NOMO-1 (cell line): ENCODE measurements at regions not wholly inside any gene's neighbourhood (a gene's known extent, or its start where the extent isn't known, plus 50 kb on each side); places are given as distances from the start of the nearest gene placed in this dataset.
"Not testable (repeated sequence)": the region's sequence is repeated elsewhere in the genome, so short reads cannot be mapped to it uniquely, and the experiment has no call there.

ENCODE experiments used
- DNase-seq, 2 experiments: peaks; one replicate each; lab custom pipeline; 2025; ENCODE audit not compliant: unreplicated experiment in 2 of 2; lab: John Stamatoyannopoulos, UW

DNA sequence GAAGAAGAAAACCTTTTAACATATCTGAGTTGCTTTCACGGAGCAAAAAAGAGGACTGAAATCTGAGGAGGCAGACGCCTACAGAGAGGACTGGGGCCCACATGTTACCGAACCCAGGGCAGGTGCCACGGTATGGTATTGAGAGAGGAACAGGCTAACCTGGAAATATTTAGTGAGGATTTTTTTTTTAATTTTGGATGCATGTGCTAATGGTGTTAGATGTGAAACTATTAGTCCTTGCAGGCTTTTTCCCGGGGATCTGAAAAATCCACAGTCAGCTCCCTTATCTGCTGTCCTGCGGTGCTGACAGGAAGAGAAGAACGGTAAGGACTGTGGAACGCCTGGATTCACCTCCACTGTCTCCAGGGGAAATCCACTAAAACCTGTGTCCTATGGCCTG is 819.7 kb downstream of the TMEM121 start:
- DNase-seq, result no peak

DNA sequence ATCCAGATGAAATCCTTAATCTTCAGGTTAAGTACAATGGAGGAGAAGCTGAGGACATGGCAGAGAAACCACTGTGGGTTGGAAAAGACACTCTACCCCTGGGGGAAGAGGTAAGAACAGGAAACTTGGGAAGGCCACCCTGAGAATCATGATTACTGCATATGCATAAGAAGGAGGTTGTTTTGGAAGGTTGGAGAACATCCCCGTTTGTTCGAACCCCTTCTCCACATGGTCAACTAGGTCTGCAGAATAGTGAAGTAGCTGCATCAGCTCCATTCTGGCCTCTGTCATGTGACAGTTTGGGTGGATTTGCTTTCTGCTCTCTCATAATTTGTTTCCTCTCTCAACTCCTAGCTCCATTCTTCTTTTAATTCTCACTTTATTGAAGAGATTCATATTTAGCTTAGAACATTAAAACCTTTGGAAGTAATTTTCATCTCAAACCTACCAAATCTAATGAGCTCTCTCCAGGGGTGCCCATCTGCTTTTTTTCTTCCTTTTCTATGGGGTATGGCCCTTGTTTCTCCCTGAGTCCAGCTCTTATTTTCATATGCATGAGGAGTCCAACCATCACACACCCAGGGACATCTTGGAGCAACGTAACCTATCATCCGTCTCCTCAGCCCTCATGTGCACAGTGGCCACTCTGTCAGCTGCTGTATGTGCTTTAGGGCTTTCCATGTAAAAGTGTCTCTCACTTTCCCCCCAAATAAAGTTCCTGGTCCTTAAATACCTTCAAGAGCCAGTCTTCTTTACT is 820.3 kb downstream of the TMEM121 start:
- no peak for DNase-seq

DNA sequence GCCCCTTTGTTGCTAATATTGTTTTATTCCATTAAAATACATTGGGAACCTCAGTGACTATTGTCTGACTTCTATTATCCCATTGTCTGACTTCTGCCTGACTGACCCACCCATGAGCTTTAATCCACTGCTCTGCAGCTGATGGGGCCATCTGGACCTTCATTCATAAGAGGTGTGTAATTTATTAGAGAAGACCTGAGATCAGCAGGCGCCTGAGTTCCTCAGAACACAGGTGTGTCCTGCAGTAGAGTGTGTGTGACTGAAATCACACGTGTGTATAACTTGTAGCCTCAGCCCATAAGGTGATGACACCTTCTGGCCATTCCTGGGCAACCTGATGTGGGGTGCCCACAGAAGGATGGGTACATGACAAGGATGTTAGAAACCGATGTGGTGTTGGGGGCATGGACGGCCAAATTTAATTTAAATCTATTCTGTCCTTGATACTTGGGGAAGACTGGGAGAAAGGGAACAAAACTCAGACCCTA is 821.0 kb downstream of the TMEM121 start:
- DNase-seq, result no peak

DNA sequence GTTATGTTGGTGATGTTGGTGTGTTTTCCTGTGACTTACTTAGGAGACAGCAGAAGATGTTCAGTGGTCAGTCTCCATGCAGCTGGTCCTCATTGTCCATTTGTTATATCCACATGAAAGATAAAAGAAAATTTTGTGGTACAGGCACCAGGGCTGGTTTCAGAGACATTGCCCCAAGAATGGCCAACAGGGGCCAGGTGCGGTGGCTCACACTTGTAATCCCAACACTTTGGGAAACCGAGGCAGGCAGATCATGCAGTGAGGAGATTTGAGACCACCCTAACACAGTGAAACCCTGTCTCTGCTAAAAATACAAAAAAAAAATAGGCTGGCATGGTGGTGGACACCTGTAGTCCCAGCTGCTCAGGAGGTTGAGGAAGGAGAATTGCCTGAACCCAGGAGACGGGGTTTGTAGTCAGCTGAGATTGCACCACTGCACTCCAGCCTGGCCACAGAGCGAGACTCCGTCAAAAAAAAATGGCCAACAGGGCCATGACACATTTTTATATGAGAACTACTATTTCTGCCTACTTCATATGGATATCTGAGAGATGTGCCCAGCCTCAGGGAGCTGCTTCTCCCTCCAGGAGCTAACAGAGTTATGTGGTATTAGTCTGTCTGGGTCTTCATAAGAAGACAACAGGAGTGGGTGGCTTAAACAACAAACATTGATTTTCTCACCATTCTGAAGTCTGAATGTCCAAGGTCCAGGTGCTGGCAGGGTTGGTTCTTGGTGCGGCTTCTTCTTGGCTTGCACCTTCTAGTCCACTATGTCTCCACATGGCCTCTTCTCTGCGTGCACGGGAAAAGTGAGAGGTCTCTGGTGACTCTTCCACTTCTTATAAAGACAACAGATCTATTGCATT is 821.7 kb downstream of the TMEM121 start:
- no peak for DNase-seq

DNA sequence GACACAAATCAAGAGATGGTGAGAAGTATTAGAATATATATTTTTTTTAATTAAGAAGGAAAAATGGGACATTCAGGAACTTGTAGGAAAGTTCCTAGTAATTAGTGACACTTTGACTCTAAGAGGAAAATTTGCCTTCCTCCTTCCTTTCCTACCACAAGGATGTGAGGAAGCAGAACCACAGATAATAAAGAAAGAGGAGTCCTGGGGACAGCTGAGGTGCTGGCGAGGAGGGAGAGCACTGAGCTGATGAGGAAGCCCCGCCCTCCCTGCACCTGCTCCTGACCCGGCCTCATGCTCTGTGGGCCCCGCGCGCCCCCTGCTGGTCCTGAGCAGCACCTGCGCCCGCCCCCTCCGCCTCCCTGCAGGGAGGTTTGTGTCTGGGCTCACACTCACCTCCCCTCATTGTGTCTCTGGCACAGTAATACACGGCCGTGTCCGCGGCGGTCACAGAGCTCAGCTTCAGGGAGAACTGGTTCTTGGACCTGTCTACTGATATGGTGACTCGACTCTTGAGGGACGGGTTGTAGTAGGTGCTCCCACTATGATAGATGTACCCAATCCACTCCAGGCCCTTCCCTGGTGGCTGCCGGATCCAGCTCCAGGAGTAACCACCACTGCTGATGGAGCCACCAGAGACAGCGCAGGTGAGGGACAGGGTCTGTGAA is 822.6 kb downstream of the TMEM121 start:
- not testable (repeated sequence) for DNase-seq

DNA sequence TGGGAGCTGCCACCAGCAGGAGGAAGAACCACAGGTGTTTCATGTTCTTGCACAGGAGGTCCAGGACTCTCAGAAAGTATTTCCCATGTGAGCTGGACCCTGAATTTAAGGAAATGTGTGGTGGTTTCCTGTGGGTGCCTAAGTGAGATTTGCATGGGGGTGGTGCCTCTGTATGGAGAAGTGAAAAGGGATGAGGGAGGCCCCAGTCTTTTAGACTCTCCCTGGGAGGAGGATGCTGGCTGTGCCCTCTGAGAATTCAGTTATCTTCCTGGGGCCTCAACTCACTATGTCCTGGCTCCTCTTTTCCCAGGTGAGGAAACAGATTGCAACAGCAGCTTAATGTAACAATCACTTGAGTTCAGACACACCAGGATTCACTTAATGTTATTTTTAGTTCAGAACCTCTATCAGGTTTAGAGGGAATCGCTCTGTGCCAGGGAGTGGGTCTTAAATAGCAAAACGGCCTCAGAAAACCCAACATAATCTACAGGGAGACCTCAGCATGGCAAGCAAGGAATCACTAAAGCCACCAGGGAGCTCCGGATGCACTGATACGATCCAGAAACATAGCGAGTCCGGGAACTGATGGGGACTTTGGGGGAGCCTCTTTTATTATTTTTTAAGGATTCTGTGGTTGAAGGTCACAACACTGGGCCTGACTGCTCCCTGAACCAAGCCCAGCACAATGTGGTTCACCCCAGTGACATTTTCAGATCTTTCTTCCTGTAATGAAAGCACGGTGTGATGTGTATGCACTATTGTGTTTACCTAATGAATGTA is 823.5 kb downstream of the TMEM121 start:
- DNase-seq, result not testable (repeated sequence)

DNA sequence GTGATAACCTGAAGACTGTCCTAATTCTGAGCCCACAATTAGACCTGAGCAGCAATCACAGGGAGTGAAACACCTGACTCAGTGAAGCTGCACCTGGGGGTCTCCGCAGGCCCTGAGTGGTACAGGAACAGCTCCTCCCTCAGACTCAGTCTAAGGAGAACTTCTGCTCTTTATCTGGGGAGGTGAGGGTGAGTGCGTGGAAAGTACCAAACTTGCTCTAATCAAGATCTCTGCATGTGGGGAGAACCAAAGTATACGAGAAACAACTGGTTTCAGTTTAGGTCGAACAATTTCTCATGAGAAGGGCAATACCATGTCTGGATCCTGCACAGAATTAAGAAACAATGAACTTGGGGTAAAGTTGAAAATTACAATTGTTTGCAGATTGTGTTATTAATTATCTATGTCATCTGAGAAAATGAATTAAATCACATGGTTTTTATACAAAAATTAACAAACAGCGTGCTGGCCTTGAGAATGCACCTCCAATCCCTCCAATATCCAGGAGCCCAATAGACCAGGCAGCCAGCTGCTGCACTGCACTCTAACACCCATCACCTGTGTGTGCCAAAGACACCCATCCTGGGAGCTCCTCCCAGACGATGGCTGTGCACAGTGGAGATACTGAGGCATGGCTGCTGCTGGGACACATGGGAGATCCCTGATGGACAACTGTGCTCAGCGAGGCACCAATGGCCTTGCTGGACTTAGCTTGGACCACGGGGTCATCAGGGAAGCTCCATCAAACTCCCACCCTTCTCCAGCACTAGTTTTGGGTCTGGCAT is 828.8 kb downstream of the TMEM121 start:
- DNase-seq, result not testable (repeated sequence)

DNA sequence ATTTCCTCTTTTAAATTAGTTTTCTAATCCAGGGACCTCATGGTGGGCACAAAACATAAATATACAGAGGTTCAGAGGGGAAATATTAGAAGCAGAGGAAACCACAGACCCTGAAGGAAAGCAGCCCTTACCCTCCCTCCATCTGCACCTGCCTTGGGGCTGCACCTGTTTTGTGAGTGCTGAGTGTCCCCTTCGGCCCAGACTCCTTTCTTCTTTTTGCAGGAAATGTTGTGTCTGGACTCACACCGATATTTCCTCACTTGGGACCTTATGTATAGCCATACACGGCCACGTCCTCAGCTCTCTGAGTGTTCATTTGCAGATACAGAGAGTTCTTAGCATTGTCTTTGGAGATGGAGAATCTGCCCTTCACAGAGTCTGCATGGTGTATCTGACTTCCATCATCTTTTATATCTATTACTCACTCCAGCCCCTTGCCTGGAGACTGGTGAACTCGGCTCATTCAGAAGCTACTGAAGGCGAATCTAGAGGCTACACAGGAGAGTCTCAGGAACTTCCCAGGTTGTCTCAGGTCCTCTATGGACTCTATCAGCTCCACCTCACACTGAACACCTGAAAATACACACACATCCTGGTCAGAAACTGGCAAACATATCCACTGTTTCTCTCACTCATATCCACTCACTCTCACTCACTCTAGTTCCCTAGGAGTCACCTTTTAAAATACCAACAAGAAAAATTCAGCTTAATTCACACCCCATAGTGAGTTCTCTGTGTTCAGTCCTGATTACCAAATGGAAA is 829.7 kb downstream of the TMEM121 start:
- not testable (repeated sequence) for DNase-seq

DNA sequence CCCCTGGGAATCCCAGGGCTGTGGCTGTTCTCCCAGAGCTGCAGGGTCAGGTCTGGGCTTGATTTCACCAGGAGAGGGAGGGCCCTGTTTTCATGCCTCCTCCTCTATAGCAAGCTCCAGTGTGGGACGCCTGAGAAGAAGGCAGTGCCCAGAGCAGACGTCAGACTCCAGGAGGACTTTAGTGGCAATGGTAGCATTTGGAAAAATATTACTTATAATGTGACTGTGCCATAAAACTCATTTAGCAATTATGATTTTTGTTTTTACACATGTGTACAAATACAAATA is 830.2 kb downstream of the TMEM121 start:
- not testable (repeated sequence) for DNase-seq

DNA sequence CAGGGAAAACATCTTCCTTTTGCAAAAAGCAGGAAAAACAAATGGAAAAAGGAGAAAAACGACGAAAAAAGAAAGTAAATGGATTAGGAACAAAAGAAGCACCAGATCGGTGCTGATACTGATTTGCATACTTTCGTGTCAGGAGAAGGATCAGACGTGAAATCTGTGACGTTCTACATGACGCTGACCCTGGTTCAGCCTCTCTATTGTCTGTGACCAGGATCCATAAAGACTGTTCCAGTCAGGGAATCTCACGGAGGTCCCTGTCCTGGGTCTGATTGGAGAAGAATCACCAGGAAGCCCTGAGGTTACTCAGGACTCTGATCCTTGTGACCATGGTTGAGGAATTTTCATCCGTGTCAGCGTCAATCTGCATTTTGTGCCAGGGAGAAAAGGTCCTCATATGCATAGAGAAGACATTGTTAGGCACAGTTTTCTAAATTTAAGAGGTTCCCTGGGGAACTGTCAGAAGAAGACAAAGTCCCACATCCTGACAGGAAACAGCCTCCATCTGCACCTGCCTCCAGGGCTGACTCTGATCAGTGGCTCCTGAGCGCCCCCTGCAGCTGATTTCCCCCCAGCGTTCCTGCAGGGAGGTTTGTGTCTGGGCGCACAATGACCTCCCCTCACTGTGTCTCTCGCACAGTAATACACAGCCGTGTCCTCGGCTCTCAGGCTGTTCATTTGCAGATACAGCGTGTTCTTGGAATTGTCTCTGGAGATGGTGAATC is 832.9 kb downstream of the TMEM121 start:
- DNase-seq, result not testable (repeated sequence)

DNA sequence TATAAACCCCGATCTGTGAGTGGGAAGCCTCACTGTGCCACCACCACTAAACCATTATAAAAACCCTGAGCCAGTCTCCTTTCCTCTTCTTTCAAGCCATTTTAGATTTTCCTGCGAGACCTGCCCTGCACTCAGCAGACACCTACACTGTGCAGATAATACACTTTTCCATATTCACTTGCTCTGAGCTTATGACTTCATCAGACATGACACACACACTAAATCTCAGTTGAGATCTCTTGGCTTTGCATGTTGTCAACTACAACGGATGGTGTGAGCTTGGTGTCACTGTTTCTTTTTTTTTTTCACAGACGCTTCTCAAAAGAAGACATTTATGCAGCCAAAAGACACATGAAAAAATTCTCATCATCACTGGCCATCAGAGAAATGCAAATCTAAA is 839.0 kb downstream of the TMEM121 start:
- not testable (repeated sequence) for DNase-seq

DNA sequence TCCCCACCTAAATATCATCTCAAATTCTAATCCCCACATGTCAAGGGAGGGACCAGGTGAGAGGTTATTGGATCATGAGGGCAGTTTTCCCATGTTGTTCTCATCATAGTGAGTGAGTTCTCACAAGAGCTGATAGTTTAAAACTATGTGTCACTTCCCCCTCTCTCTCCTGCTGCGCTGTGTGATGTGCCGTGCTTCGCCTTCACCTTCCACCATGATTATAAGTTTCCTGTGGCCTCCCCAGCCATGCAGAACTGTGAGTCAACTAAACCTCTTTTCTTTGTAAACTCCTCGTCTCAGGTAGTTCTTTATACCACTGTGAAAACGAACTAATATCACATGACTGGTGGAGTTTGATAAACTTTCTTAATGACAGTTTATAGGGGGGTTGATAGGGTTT is 839.5 kb downstream of the TMEM121 start:
- DNase-seq, result not testable (repeated sequence)

DNA sequence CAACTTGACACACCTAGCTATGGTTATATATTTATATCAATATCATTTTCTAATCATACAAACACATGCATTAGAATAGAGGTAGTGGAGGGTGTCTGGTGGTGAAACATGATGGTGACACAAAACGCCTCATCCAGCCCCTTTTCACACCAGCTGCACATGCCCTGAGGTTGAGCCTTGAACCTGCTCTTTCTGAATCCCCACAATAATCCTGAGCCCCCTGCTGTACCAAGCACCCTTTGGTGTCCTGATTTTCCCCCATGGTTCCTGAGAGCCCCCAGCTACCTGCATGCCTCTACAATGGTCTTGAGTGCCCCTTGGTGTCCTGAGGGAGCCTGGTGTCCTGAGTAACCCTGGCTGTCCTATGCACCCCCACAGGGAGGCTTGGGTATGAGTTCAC is 840.6 kb downstream of the TMEM121 start:
- DNase-seq, result not testable (repeated sequence)

DNA sequence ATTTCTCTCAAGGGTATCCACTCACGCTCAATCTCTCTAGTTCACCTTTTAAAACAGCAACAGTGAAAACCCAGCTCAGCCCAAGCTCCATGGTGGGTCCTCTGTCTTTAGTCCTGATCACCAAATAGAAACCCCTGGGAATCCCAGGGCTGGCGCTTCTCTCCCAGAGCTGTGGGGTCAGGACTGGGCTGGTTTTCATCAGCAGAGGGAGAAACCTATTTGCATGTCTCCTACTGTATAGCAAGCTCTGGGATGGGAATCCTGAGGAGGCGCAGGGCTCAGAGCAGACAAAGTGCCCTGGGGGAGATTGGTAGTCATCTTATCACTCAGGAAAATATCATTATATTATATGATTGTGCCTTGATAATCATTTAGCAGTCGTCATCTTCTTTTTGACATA is 843.1 kb downstream of the TMEM121 start:
- not testable (repeated sequence) for DNase-seq

DNA sequence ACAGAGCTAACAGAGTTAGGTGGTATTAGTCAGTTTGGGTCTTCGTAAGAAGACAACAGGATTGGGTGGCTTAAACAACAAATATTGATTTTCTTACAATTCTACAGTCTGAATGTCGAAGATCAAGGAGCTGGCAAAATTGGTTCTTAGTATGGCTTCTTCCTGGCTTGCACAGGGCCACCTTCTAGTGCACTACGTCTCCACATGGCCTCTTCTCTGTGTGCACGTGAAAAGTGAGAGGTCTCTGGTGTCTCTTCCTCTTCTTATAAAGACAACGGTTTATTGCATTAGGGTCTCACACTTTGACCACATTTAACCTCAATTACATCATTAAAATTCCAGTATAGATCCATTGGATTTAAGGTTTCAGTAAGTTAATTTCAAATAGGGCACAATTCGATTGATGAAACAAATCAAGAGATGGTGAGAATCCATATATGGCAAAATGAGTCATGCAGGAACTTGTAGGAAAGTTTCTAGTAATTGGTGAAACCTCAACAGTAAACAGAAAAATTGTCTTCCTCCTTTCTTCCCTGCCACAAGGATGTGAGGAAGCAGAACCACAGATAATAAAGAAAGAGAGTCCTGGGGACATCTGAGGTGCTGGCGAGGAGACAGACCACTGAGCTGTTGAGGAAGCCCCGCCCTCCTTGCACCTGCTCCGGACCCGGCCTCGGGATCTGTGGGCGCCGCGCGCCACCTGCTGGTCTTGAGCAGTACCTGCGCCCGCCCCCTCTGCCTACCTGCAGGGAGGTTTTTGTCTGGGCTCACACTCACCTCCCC is 846.7 kb downstream of the TMEM121 start:
- peak in 1 of 2 experiments; percentile 11 for DNase-seq

DNA sequence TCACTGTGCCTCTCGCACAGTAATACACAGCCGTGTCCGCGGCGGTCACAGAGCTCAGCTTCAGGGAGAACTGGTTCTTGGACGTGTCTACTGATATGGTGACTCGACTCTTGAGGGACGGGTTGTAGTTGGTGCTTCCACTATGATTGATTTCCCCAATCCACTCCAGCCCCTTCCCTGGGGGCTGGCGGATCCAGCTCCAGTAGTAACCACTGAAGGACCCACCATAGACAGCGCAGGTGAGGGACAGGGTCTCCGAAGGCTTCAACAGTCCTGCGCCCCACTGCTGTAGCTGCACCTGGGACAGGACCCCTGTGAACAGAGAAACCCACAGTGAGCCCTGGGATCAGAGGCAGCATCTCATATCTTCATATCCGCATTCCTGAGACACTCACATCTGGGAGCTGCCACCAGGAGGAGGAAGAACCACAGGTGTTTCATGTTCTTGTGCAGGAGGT is 847.3 kb downstream of the TMEM121 start:
- not testable (repeated sequence) for DNase-seq

DNA sequence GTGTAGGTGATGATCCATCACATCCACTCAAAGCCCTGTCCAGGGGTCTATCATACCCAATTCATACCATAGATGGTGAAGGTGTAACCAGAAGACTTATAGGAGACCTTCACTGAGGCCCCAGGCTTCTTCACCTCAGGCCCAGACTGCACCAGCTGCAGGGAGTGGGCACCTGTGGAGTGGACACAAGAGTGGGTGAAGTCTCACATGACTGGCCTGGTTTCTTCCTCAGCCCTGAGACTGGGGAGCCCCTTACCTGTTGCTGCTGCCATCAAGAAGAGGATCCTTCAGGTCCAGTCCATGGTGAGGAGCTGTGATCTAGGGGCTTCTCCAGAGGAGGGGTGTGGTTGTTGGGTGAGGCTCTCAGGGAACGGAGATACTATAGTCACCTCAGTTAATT is 851.0 kb downstream of the TMEM121 start:
- DNase-seq, result no peak

DNA sequence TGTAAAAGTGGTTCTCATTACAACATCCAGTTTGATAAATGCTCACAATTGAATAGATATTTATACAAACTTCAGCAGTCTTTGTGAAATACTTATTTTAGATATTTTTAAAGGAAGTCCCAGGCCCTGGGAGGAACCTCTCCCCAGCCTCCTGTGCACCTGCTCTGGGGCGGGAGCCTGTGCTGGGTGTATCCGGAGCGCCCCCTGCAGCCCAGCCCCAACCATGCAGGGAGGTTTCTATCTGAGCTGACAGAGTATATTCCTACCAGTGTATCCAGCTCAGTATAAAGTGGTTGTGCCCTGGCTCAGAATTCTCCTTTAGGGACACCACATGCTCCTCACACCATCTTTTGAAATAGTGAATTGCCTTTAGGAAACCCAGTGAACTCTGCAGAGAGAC is 851.8 kb downstream of the TMEM121 start:
- no peak for DNase-seq
